Thymus (tissue), 11 donors: ENCODE measurements at regions not wholly inside any gene's neighbourhood (a gene's known extent, or its start where the extent isn't known, plus 50 kb on each side); places are given as distances from the start of the nearest gene placed in this dataset.

Experiments
- DNase-seq, 9 donors: peaks; one replicate each; pipeline ENCODE4 v3.0.0-alpha.2; 2013; ENCODE audit warnings: low spot score in 9 of 9, low read depth in 6 of 9, missing footprints in 1 of 9
- H3K27ac ChIP-seq, 2 donors: one replicate each; pipeline ENCODE4 v1.5.1; 2013; ENCODE audit warnings: control low read depth in 1 of 2, low read depth in 1 of 2, low read length in 1 of 2, mild to moderate bottlenecking in 1 of 2, moderate library complexity in 1 of 2
- H3K27me3 ChIP-seq, 2 donors: one replicate each; pipeline ENCODE4 v1.5.1; 2013; ENCODE audit warnings: low read length in 1 of 2; ENCODE audit not compliant: control insufficient read depth in 2 of 2, insufficient read depth in 1 of 2
- H3K36me3 ChIP-seq, 2 donors: one replicate each; pipeline ENCODE4 v1.5.1; 2013; ENCODE audit warnings: low read length in 1 of 2, mild to moderate bottlenecking in 1 of 2, moderate library complexity in 1 of 2; ENCODE audit not compliant: control insufficient read depth in 2 of 2, insufficient read depth in 2 of 2
- H3K4me1 ChIP-seq, 2 donors: one replicate each; pipeline ENCODE4 v1.5.1; 2013; ENCODE audit warnings: low read length in 2 of 2; ENCODE audit not compliant: control insufficient read depth in 2 of 2, insufficient read depth in 2 of 2
- H3K4me3 ChIP-seq, 2 donors: one replicate each; pipeline ENCODE4 v1.5.1; 2013; ENCODE audit warnings: low read length in 2 of 2, control low read depth in 1 of 2, mild to moderate bottlenecking in 1 of 2
- H3K9me3 ChIP-seq, 2 donors: one replicate each; pipeline ENCODE4 v1.5.1; 2013; ENCODE audit warnings: low read length in 1 of 2, mild to moderate bottlenecking in 1 of 2; ENCODE audit not compliant: control insufficient read depth in 2 of 2, insufficient read depth in 1 of 2
- WGBS: extraction: QIAGEN DNeasy Blood & Tissue Kit; methylation state at CpG from one replicate; pipeline ENCODE4 v1.1.7; 2013; 5-methylcytosine and 5-hydroxymethylcytosine counted together
- donor health status: healthy.

DNA sequence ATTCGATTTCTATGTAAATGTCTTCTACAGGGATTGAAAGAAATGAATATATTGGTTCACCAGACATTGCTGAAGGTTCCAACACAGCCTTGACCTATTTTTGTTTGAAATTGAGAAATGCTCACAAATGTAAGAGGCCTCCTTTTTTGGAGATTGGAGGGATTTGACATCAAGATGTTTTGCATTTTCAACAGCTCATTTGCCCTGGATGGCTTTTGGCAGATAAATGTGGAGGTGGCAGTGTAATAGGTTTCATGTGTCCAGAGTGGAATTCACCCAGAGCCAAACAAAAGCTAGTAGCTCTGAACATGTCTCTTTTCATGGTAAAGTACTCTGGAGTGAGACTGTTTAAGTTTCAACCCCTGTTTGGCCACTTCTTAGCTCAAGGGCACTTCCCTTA is 77.3 kb downstream of the PALM2AKAP2 start:
- no peak overlapping the region for H3K4me3 ChIP-seq
- WGBS, result 94% methylated on average over 1 of the region's 1 CpG
- H3K27me3 ChIP-seq, result peaks cover 0 to 3% of the 10 kb centered on the region in 2 donors
- no peak overlapping the region for H3K27ac ChIP-seq
- H3K4me1 ChIP-seq, result no peaks in the 10 kb centered on the region
- no peaks in the 10 kb centered on the region for H3K36me3 ChIP-seq
- no peak for DNase-seq
- no peaks in the 10 kb centered on the region for H3K9me3 ChIP-seq

DNA sequence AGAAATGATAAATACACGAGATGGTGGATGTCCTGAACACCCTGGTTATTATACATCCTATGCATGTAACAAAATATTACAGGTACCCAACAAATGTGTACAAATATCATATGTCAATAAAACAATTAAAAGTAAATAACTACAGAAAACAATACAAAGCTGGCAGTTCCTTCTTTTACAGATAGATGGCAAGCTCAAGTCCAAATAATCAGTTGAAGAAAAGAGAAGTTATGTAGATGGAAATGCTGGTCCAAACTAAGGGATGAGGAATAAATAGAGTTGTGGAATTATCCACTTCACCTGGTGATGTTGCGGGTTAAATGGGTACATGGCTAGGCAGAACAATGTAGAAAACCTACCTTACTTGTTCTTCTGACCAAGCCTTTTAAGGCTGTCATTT is 79.4 kb downstream of the PALM2AKAP2 start:
- Histone ChIP-seq H3K9me3 (no peaks in the 10 kb centered on the region), H3K27ac (no peak overlapping the region), H3K27me3 (peaks cover 0 to 3% of the 10 kb centered on the region in 2 donors), H3K4me1 (no peaks in the 10 kb centered on the region), H3K4me3 (no peak overlapping the region), H3K36me3 (no peaks in the 10 kb centered on the region)
- DNase-seq, result no peak
- 91% methylated on average over 2 of the region's 2 CpGs for WGBS

DNA sequence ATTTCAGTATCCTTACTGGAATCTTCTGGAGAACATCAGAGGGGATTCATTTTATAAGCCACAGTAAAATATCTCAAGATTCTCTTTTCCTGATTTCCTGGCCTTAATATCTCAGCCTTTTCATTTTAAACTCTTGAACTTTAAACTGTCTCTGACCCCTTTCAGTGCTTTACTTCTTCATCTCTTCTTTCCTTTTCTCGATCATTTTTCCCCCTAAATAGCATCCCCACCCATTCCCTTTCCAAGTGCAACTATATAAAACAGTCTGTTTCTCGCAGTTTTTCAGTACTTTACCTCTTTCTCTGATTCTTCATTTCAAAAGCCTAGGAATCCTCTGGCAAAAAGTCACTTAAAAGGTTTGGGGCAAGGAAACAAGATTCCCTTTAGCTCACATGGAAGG is 80.5 kb downstream of the PALM2AKAP2 start:
- H3K4me3 ChIP-seq, result no peak overlapping the region
- 93% methylated on average over 2 of the region's 2 CpGs for WGBS
- H3K36me3 ChIP-seq, result no peaks in the 10 kb centered on the region
- no peak overlapping the region for H3K27ac ChIP-seq
- H3K9me3 ChIP-seq, result no peaks in the 10 kb centered on the region
- H3K27me3 ChIP-seq, result peaks cover 0 to 3% of the 10 kb centered on the region in 2 donors
- H3K4me1 ChIP-seq, result no peaks in the 10 kb centered on the region
- no peak for DNase-seq

DNA sequence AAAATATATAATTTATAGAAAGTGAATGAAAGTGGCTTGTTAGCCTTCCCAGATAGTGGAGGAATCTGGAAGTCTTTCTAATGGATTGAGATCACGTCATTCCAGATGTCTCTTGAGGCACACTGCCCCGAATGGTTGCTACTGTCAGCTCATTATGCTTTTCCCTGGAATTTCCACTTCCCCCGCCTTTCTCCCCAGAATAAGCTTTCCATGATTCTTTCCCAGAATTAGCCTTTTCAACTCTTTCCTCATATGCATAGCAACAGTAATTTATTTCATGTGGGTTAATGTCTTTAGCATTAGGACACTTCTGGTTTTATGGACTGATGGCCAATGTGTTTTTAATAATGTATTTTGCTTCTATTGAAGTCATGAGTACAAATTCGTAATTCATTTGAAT is 81.5 kb downstream of the PALM2AKAP2 start:
- WGBS, result 81% methylated on average over 4 of the region's 4 CpGs
- H3K4me1 ChIP-seq, result no peaks in the 10 kb centered on the region
- no peaks in the 10 kb centered on the region for H3K36me3 ChIP-seq
- H3K27me3 ChIP-seq, result peaks cover 0 to 3% of the 10 kb centered on the region in 2 donors
- no peak for DNase-seq
- no peaks in the 10 kb centered on the region for H3K9me3 ChIP-seq
- H3K4me3 ChIP-seq, result no peak overlapping the region
- H3K27ac ChIP-seq, result no peak overlapping the region

DNA sequence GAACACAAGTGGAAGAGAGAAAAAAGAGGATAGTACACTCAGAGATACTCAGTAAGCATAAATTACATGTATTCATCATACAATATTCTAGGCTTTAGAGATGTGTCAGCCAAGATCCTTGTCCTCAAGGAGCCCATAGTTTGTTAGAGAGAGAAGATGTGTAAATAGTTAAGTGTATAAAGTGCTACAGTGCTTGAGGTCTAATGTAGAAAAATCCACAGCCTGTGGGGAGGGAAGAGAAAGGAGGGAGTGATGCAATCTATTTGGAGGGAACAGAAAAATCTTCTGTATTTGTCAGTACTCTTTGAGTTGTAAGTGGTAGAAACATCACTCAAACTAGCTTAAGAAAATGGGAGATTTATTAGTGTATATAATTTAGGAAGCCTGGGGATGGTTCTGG is 81.9 kb downstream of the PALM2AKAP2 start:
- H3K4me1 ChIP-seq, result no peaks in the 10 kb centered on the region
- no peak overlapping the region for H3K4me3 ChIP-seq
- no peaks in the 10 kb centered on the region for H3K9me3 ChIP-seq
- no peaks in the 10 kb centered on the region for H3K36me3 ChIP-seq
- no peak overlapping the region for H3K27ac ChIP-seq
- peaks cover 0 to 3% of the 10 kb centered on the region in 2 donors for H3K27me3 ChIP-seq
- no peak for DNase-seq

DNA sequence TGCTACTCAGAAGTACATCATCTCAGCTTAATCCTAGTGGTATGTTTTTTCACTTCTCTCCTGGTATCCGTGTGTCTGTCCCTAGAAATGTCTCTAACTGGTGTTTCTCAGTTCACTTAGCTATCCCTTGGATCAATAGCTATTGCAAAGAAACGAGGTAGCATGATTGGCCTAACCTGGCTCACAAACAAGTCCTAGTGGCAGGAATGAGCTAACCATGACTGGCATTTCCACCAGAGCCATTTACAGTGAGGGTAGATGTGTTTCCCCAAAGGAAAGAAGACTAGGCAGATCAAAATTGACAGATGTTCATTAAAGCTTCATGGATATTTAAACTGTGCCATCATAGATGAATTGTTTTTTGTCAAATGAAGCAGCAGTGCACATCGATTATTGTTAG is 82.5 kb downstream of the PALM2AKAP2 start:
- H3K4me3 ChIP-seq, result no peak overlapping the region
- H3K36me3 ChIP-seq, result no peaks in the 10 kb centered on the region
- no peak for DNase-seq
- no peaks in the 10 kb centered on the region for H3K4me1 ChIP-seq
- H3K27me3 ChIP-seq, result peaks cover 0 to 7% of the 10 kb centered on the region in 2 donors
- 88% methylated on average over 3 of the region's 3 CpGs for WGBS
- no peaks in the 10 kb centered on the region for H3K9me3 ChIP-seq
- H3K27ac ChIP-seq, result no peak overlapping the region

DNA sequence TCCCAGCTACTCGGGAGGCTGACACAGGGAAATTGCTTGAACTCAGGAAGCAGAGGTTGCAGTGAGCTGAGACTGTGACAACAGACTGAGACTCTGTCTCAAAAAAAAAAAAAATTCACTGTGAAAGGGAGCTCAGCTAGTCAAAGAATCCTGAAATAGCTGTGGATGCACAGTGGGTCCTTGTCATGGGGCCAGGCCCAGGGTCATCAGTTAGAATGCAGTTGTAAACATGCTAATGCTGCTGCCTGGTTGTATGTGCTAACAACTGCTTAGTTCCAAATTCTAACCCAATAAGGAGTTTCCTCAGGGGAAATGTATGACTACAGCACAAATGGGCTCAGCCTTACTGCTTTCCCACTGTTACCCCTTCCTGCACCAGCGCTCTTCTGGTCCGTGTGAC is 84.0 kb downstream of the PALM2AKAP2 start:
- no peaks in the 10 kb centered on the region for H3K36me3 ChIP-seq
- 97% methylated on average over 3 of the region's 3 CpGs for WGBS
- H3K4me1 ChIP-seq, result no peaks in the 10 kb centered on the region
- peaks cover 0 to 11% of the 10 kb centered on the region in 2 donors for H3K27me3 ChIP-seq
- H3K27ac ChIP-seq, result no peak overlapping the region
- H3K4me3 ChIP-seq, result no peak overlapping the region
- DNase-seq, result no peak
- no peaks in the 10 kb centered on the region for H3K9me3 ChIP-seq

DNA sequence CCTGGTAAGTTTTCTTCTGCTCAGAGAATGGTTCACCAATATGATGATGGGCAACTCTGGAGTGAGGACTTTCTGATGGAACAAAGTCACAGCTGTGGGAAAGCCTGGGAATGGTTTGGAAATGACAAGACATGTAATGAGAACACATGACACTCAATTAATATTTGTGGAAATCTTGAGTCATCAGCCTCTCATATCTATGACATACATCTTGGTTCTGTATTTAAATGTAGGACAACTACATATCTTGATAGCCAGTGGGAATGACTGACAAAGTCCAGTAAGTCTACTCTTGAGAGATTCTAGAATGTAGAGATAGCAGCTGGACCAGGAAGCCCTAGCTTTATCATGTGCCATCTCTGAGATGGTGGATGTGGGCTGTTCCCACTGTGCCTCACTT is 85.5 kb downstream of the PALM2AKAP2 start:
- Histone ChIP-seq H3K27me3 (peaks cover 0 to 15% of the 10 kb centered on the region in 2 donors), H3K4me3 (no peak overlapping the region), H3K27ac (no peak overlapping the region), H3K9me3 (no peaks in the 10 kb centered on the region), H3K36me3 (no peaks in the 10 kb centered on the region), H3K4me1 (no peaks in the 10 kb centered on the region)
- DNase-seq, result no peak

DNA sequence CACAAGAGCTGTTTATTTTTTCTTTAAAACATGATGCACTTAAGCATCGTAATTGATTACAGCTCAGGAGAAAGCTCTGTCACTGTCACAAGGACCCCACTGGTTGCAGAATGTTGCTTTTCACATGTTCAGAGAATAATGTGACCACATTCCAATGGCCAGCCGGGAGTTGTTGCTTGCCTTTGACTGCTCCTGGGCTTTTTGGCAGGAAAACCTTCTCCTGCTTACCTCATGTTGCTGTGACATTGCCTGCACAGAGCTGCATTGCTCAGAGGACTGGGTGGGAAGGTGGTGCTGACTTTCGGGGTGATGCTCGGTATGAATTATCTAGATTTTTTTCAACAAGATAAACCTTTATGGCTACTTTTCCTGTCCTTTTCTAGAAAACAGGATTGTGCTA is 88.2 kb downstream of the PALM2AKAP2 start:
- Histone ChIP-seq H3K27me3 (peaks cover 0 to 12% of the 10 kb centered on the region in 2 donors), H3K4me1 (no peaks in the 10 kb centered on the region), H3K9me3 (no peaks in the 10 kb centered on the region), H3K4me3 (no peak overlapping the region), H3K36me3 (no peaks in the 10 kb centered on the region), H3K27ac (no peak overlapping the region)
- DNase-seq, result no peak
- 81% methylated on average over 4 of the region's 4 CpGs for WGBS

DNA sequence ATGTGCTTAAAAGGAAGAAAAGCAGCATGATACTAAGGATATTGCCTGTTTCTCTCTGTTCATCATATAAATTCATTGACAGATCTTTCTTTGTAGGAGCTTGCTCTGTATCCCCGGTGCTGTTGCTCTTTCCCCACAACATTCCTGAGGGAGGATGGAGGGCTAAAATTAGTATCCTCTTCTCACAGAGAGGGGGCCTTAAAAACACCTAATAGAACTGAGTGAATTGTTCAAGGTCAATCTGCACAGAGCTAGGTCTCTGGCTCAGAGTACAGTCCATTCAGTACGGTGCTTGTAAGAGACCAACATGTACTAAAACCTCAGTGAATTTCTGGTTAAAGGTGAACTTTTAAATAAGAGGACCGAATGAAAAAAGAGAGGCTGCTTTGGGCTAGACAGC is 88.7 kb downstream of the PALM2AKAP2 start:
- Histone ChIP-seq H3K4me3 (no peak overlapping the region), H3K27me3 (peaks cover 0 to 12% of the 10 kb centered on the region in 2 donors), H3K9me3 (no peaks in the 10 kb centered on the region), H3K27ac (no peak overlapping the region), H3K36me3 (no peaks in the 10 kb centered on the region), H3K4me1 (no peaks in the 10 kb centered on the region)
- WGBS, result 84% methylated on average over 3 of the region's 3 CpGs
- no peak for DNase-seq
